OCI-LY3 (cell line): ENCODE measurements at regions not wholly inside any gene's neighbourhood (a gene's known extent, or its start where the extent isn't known, plus 50 kb on each side); places are given as distances from the start of the nearest gene placed in this dataset.
A peak's percentile ranks its signal among the peaks of the same experiment; 100 is the strongest.
"Not testable (repeated sequence)": the region's sequence is repeated elsewhere in the genome, so short reads cannot be mapped to it uniquely, and the experiment has no call there.

Source experiments
- H2AFZ ChIP-seq: fragments of 200-600, 300-600 bp; shearing (Covaris generic); 2 replicates; pipeline ENCODE4 v1.6.0; 2014; ENCODE audit warnings: antibody characterized with exemption, low read depth, low read length
- H3K27ac ChIP-seq: fragments of 200-600, 300-600 bp; sonication (generic); 2 replicates; pipeline ENCODE4 v1.5.1; 2014; ENCODE audit warnings: mild to moderate bottlenecking, low read length, moderate library complexity, mixed read lengths
- H3K27me3 ChIP-seq: fragments of 200-600, 300-600 bp; sonication (generic); 2 replicates; pipeline ENCODE4 v1.6.1; 2014; ENCODE audit warnings: low read depth, low read length, mixed read lengths
- H3K36me3 ChIP-seq: fragments of 200-600, 300-600 bp; sonication (generic); replicated peaks from 2 replicates; pipeline ENCODE3; 2014; ENCODE audit warnings: low read depth, low read length, mixed read lengths
- H3K4me1 ChIP-seq: fragments of 300-600, 200-600 bp; sonication (generic); 2 replicates; pipeline ENCODE4 v1.6.1; 2014; ENCODE audit warnings: low read length, mixed read lengths
- H3K4me2 ChIP-seq: fragments of 200-600, 300-600 bp; sonication (generic); 2 replicates; pipeline ENCODE4 v1.6.1; 2014; ENCODE audit warnings: low read length, mixed read lengths
- H3K4me3 ChIP-seq: fragments of 300-600, 200-600 bp; sonication (generic); 2 replicates; pipeline ENCODE4 v1.5.1; 2014; ENCODE audit warnings: antibody characterized with exemption, mild to moderate bottlenecking, low read length, moderate library complexity
- H3K79me2 ChIP-seq: fragments of 300-600, 200-600 bp; shearing (Covaris generic); 2 replicates; pipeline ENCODE4 v1.6.1; 2014; ENCODE audit warnings: mild to moderate bottlenecking, low read length, mixed read lengths
- H3K9ac ChIP-seq: fragments of 300-600, 200-600 bp; shearing (Covaris generic); 2 replicates; pipeline ENCODE4 v1.6.0; 2014; ENCODE audit warnings: mild to moderate bottlenecking, low read length, moderate library complexity
- H3K9me3 ChIP-seq: fragments of 200-600, 300-600 bp; shearing (Covaris generic); 2 replicates; pipeline ENCODE4 v1.6.1; 2014; ENCODE audit warnings: low read length, mixed read lengths; ENCODE audit not compliant: insufficient read depth
- H4K20me1 ChIP-seq: fragments of 200-600, 300-600 bp; sonication (generic); 2 replicates; pipeline ENCODE4 v1.6.1; 2016; ENCODE audit warnings: low read length, mixed read lengths; ENCODE audit not compliant: insufficient read depth
- EZH2phosphoT487 ChIP-seq: fragments of 200-600 bp; shearing (Covaris generic); IDR thresholded peaks from 2 replicates; pipeline ENCODE4 v1.6.1; 2018; ENCODE audit warnings: antibody characterized with exemption, mixed run types, low read depth
- TF ChIP-seq, protein P1 (sequence below): fragments of 200-600, 300-600 bp; sonication (generic); IDR thresholded peaks from 2 replicates; pipeline ENCODE4 v1.5.1; 2014; ENCODE audit warnings: antibody characterized with exemption, low read length, low read depth

DNA sequence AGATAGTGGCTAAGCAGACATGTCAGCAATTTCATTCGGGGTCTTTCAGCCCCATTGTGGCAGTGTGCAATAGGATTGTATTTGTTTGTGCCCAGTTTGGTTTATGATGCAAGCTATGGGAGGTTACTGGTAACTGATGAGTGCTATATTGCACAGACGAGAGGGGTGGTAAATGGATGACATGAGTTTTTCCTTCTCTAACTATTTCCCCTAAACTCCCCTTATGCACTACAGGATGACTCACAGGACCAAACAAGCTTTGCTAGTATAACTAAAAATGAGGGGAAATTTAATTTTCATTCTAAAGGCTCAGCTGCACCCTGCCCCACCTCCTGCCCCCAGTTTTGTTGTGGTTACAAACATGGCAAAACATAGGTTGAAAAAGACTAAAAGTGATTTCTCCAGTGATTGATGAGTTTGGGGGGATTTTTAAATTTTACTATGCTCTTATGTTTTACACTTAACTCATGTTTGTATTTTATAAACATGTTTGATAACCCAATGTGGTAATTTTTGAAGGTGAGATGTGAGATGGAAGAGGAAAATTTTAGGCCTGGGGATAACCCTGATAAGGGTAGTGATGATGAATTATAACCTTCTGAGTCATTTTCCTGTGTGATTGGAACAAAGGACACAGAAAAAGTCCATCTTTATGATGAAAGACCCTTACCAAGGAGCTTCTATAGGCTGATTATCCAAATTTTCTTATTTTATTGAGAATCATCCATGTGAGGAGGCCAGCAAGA, 60.8 kb upstream of the NAMPT start:
- peaks cover 5% of the 10 kb centered on the region; the same call in 1 of the 2 replicates for H3K27me3 ChIP-seq
- H3K4me3 ChIP-seq = peak overlapping the region; percentile 43; the same call in 1 of the 2 replicates
- H3K27ac ChIP-seq = peak overlapping the region; percentile 54; the same call in 1 of the 2 replicates
- no peaks in the 10 kb centered on the region for H4K20me1 ChIP-seq
- no peak overlapping the region for H2AFZ ChIP-seq
- H3K4me2 ChIP-seq = peak overlapping the region; percentile 75
- H3K4me1 ChIP-seq = peaks cover 36% of the 10 kb centered on the region
- TF ChIP-seq, protein P1, sequence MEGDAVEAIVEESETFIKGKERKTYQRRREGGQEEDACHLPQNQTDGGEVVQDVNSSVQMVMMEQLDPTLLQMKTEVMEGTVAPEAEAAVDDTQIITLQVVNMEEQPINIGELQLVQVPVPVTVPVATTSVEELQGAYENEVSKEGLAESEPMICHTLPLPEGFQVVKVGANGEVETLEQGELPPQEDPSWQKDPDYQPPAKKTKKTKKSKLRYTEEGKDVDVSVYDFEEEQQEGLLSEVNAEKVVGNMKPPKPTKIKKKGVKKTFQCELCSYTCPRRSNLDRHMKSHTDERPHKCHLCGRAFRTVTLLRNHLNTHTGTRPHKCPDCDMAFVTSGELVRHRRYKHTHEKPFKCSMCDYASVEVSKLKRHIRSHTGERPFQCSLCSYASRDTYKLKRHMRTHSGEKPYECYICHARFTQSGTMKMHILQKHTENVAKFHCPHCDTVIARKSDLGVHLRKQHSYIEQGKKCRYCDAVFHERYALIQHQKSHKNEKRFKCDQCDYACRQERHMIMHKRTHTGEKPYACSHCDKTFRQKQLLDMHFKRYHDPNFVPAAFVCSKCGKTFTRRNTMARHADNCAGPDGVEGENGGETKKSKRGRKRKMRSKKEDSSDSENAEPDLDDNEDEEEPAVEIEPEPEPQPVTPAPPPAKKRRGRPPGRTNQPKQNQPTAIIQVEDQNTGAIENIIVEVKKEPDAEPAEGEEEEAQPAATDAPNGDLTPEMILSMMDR = no peak
- no peak for TF ChIP-seq EZH2phosphoT487
- H3K9me3 ChIP-seq = peaks cover 11% of the 10 kb centered on the region
- H3K79me2 ChIP-seq = no peaks in the 10 kb centered on the region
- H3K9ac ChIP-seq = no peak overlapping the region
- peaks cover 15% of the 10 kb centered on the region for H3K36me3 ChIP-seq

DNA sequence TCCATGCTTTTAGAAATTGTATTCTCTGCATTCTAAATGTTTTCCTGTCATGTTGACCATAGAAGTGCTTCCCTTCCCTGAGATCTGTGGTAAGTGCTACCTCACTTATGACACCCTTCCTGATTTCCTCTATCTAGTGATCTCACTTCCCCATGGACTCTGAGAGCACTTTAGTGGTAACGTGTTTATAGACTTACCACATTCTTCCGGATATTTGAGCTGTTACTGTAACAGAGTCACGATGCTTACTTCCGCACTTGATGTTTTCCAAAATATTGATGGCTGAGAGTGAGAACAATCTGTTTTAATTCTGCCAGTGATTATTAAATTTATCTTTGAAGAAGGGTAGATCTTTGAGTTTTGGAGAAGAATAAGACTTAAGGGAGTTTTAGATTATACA, 60.1 kb upstream of the NAMPT start:
- peaks cover 15% of the 10 kb centered on the region for H3K36me3 ChIP-seq
- peaks cover 11% of the 10 kb centered on the region for H3K9me3 ChIP-seq
- H3K79me2 ChIP-seq = no peaks in the 10 kb centered on the region
- H3K27ac ChIP-seq = 0 out of 2 replicates have a peak overlapping the region, but pooled peaks have one; percentile 20
- H3K9ac ChIP-seq = no peak overlapping the region
- TF ChIP-seq EZH2phosphoT487 = no peak
- TF ChIP-seq, protein P1 = no peak
- no peak overlapping the region for H2AFZ ChIP-seq
- peaks cover 5% of the 10 kb centered on the region; the same call in 1 of the 2 replicates for H3K27me3 ChIP-seq
- H3K4me1 ChIP-seq = peaks cover 36% of the 10 kb centered on the region
- no peaks in the 10 kb centered on the region for H4K20me1 ChIP-seq
- H3K4me2 ChIP-seq = peak overlapping the region; percentile 75
- no peak overlapping the region for H3K4me3 ChIP-seq

DNA sequence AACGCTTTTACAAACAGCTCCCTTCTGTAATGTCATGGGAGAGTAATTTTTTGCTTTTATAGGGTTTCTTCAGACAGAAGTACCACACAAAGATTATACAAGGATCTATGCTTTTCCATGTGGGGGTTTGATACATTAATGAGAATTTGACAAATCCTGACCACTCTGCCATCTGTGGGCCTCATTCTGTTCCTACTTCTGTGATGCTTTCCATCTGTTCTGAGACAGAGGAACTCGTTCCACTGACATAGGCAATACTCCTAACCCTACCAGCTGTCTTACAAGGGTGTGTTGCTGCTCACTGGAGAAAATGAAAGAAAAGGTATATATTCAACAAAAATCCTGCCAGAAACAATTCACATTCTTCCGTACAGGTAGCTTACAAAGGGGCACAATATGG, 59.4 kb upstream of the NAMPT start:
- Histone ChIP-seq H3K9me3 (peaks cover 11% of the 10 kb centered on the region), H3K27me3 (peaks cover 5% of the 10 kb centered on the region; the same call in 1 of the 2 replicates), H3K27ac (no peak overlapping the region), H3K9ac (no peak overlapping the region), H3K36me3 (peaks cover 15% of the 10 kb centered on the region), H3K4me1 (peaks cover 36% of the 10 kb centered on the region), H4K20me1 (no peaks in the 10 kb centered on the region), H3K4me3 (no peak overlapping the region), H3K79me2 (no peaks in the 10 kb centered on the region), H2AFZ (no peak overlapping the region), H3K4me2 (no peak overlapping the region)
- TF ChIP-seq, protein P1 = no peak
- no peak for TF ChIP-seq EZH2phosphoT487

DNA sequence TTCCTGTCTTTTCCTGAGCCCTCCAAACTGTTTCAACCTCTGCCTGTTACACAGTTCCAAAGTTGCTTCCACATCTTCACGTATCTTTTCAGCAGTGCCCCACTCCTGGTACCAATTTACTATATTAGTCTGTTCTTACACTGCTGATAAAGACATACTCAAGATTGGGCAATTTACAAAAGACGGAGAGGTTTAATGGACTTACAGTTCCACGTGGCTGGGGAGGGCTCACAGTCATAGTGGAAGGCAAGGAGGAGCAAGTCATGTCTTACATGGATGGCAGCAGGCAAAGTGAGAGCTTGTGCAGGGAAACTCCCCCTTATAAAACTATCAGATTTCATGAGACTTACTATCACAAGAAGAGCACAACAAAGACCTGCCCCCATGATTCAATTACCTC, 57.3 kb upstream of the NAMPT start:
- H3K4me1 ChIP-seq = peaks cover 28% of the 10 kb centered on the region
- not testable (repeated sequence) for H4K20me1 ChIP-seq, H3K4me2 ChIP-seq, H3K79me2 ChIP-seq, H3K36me3 ChIP-seq, H3K9me3 ChIP-seq, H3K9ac ChIP-seq, H3K4me3 ChIP-seq, H3K27ac ChIP-seq, H3K27me3 ChIP-seq, H2AFZ ChIP-seq

DNA sequence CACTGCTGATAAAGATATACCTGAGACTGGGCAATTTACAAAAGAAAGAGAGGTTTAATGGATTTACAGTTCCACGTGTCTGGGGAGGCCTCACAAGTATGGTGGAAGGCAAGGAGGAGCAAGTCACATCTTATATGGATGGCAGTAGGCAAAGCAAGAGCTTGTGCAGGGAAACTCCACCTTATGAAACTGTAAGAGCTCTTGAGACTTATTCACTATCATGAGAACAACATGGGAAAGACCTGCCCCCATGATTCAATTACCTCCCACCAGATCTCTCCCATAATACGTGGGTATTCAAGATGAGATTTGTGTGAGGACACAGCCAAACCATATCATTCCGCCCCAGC, 55.4 kb upstream of the NAMPT start:
- H3K9me3 ChIP-seq, H3K27me3 ChIP-seq, H3K27ac ChIP-seq, H3K36me3 ChIP-seq, H3K4me1 ChIP-seq, H3K4me2 ChIP-seq, H3K4me3 ChIP-seq, H3K79me2 ChIP-seq, H4K20me1 ChIP-seq, H3K9ac ChIP-seq, H2AFZ ChIP-seq: not testable (repeated sequence)
